PFSK-1 (cell line): ENCODE measurements at regions not wholly inside any gene's neighbourhood (a gene's known extent, or its start where the extent isn't known, plus 50 kb on each side); places are given as distances from the start of the nearest gene placed in this dataset.

Experiments used
- FOXP2 ChIP-seq: optimal IDR thresholded peaks from 2 replicates; pipeline ENCODE3; 2011; ENCODE audit warnings: borderline replicate concordance, control low read depth, inconsistent platforms; ENCODE audit not compliant: insufficient read depth; ENCODE audit errors: extremely low read length, extremely low read depth
- POLR2AphosphoS5 ChIP-seq: IDR thresholded peaks from 2 replicates; pipeline ENCODE4 v1.6.1; 2012; ENCODE audit warnings: low read depth, mild to moderate bottlenecking, control low read depth, low read length, moderate library complexity
- SIN3A ChIP-seq: IDR thresholded peaks from 2 replicates; pipeline ENCODE4 v1.6.1; 2012; ENCODE audit warnings: mild to moderate bottlenecking, low read length, moderate library complexity, borderline replicate concordance; ENCODE audit not compliant: insufficient read depth
- TAF1 ChIP-seq: IDR thresholded peaks from 2 replicates; pipeline ENCODE4 v1.6.1; 2012; ENCODE audit warnings: low read length, control low read depth, borderline replicate concordance; ENCODE audit not compliant: insufficient read depth
- TF ChIP-seq, protein P1 (sequence below), 2 experiments: IDR thresholded peaks; 2 replicates each; pipeline versions ENCODE4 v1.6.1 to v1.8.0; 2011 to 2012; ENCODE audit warnings: low read depth in 2 of 2, low read length in 2 of 2, control low read depth in 1 of 2, inconsistent platforms in 1 of 2, mild to moderate bottlenecking in 1 of 2, moderate library complexity in 1 of 2; ENCODE audit not compliant: insufficient read depth in 1 of 2

- TF ChIP-seq, protein P1, sequence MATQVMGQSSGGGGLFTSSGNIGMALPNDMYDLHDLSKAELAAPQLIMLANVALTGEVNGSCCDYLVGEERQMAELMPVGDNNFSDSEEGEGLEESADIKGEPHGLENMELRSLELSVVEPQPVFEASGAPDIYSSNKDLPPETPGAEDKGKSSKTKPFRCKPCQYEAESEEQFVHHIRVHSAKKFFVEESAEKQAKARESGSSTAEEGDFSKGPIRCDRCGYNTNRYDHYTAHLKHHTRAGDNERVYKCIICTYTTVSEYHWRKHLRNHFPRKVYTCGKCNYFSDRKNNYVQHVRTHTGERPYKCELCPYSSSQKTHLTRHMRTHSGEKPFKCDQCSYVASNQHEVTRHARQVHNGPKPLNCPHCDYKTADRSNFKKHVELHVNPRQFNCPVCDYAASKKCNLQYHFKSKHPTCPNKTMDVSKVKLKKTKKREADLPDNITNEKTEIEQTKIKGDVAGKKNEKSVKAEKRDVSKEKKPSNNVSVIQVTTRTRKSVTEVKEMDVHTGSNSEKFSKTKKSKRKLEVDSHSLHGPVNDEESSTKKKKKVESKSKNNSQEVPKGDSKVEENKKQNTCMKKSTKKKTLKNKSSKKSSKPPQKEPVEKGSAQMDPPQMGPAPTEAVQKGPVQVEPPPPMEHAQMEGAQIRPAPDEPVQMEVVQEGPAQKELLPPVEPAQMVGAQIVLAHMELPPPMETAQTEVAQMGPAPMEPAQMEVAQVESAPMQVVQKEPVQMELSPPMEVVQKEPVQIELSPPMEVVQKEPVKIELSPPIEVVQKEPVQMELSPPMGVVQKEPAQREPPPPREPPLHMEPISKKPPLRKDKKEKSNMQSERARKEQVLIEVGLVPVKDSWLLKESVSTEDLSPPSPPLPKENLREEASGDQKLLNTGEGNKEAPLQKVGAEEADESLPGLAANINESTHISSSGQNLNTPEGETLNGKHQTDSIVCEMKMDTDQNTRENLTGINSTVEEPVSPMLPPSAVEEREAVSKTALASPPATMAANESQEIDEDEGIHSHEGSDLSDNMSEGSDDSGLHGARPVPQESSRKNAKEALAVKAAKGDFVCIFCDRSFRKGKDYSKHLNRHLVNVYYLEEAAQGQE (IDR thresholded peaks at IDR 0.05; ENCODE audit: insufficient read depth in 1 of 2, low read depth in 2 of 2, low read length in 2 of 2), result no peak
- TF ChIP-seq TAF1, result no peak
- no peak for TF ChIP-seq POLR2AphosphoS5
- no peak for TF ChIP-seq SIN3A
- no peak for TF ChIP-seq FOXP2
Measured at GRCh38 chr2:236985761-236986339, 99.8 kb upstream of the COPS8 start.
